ENCODE measurements at regions not wholly inside any gene's neighbourhood (a gene's known extent, or its start where the extent isn't known, plus 50 kb on each side); places are given as distances from the start of the nearest gene placed in this dataset.

DNA sequence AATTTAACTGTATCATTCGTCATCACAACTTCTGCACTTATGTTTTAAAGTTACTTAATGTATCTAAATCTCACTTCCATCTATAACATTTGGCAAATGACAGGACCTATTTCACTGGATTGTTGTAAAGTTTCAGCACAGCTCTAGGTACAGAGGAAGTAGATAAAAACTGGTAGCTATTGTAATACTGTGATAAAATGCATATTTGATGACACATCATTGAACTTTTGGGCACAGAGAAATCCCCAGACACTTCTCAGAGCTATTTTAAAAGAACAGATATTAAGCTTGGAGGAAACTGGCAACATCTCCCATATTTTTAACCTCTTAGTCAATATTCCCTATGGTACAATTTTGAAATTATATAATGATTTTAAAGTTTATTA, 138.7 kb downstream of the RFPL4B start:
- POLR2A ChIA-PET: no interaction called here
- H3K4me3 ChIP-seq (ENCODE audit: low read depth, low read length): no peak overlapping the region
- TF ChIP-seq, protein P1, sequence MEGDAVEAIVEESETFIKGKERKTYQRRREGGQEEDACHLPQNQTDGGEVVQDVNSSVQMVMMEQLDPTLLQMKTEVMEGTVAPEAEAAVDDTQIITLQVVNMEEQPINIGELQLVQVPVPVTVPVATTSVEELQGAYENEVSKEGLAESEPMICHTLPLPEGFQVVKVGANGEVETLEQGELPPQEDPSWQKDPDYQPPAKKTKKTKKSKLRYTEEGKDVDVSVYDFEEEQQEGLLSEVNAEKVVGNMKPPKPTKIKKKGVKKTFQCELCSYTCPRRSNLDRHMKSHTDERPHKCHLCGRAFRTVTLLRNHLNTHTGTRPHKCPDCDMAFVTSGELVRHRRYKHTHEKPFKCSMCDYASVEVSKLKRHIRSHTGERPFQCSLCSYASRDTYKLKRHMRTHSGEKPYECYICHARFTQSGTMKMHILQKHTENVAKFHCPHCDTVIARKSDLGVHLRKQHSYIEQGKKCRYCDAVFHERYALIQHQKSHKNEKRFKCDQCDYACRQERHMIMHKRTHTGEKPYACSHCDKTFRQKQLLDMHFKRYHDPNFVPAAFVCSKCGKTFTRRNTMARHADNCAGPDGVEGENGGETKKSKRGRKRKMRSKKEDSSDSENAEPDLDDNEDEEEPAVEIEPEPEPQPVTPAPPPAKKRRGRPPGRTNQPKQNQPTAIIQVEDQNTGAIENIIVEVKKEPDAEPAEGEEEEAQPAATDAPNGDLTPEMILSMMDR (IDR thresholded peaks at IDR 0.05; ENCODE audit: insufficient read depth, low read length, missing control alignments): no peak
- DNase-seq (ENCODE audit: low read depth, low spot score): no peak
- CTCF ChIA-PET: interaction anchor here (1.0 to 1.2 kb wide), 3 partner anchors 8 to 18 kb away, joined by 3 to 4 read pairs (median 4); no protein-coding TSS in a partner anchor

DNA sequence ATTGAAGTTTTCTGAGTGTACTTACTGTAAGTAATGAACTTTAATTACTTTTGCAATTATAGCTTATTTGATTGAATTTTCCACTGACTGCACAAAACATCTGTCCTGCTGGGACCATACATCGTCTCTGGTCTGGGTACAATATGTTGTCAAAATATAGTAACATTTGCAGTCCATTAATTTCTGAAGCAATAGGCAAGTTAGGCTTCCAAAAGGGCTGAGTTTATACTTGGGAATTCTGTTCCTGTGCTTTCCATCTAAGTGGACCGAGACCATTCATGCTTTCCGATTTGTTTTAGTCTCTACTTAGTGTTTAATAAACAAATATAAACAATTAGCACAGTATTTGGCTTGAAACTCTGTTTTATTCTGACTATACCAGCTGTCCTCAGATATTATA, 139.3 kb downstream of the RFPL4B start:
- DNase-seq (ENCODE audit: low read depth, low spot score): no peak
- H3K4me3 ChIP-seq (ENCODE audit: low read depth, low read length): no peak overlapping the region
- TF ChIP-seq, protein P1 (IDR thresholded peaks at IDR 0.05; ENCODE audit: insufficient read depth, low read length, missing control alignments): no peak
- CTCF ChIA-PET: interaction anchor here (1.0 to 1.2 kb wide), 3 partner anchors 9 to 17 kb away, joined by 3 to 4 read pairs (median 4); no protein-coding TSS in a partner anchor
- POLR2A ChIA-PET: no interaction called here

DNA sequence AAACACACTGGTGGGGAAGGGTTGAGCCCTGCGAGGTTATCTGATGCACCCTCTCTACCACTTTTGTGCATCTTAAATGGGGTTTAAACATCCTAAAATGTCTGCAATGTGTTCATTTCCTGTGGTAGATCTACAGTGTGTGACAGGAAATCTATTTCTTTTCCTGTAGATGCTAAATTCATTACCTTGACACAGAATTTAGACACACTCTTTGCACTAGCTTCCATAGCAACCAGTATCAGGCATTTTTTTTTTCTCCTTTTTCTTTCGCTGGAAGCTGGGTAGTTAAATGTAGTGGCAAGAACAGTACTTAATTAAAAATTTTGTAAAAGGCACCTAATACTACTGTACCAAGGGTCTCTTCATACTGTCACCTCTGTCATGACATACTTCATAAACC, 141.1 kb downstream of the RFPL4B start:
- TF ChIP-seq, protein P1 (IDR thresholded peaks at IDR 0.05; ENCODE audit: insufficient read depth, low read length, missing control alignments): no peak
- ChIA-PET POLR2A (no interaction called here), CTCF (no interaction called here)
- DNase-seq (ENCODE audit: low read depth, low spot score): no peak
- no peak overlapping the region for H3K4me3 ChIP-seq (ENCODE audit: low read depth, low read length)

DNA sequence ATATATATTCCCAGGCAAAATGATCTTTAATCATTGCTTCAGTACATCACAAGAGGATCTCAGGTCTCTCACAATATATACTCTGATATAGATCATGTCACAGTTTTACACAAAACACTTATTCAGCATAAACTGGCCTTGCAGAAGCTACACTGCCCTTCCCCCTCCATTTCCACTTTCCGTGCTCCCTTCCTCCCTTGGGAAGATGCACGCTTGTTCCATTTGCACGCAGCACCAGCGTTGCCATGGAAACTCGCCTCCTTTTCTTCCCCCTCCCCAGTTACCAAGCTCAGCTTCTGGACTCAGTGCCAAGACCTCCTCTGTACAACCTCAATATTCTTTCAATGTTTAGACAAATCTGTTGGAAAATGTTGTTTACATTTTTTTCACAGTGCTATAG, 154.6 kb downstream of the RFPL4B start:
- TF ChIP-seq, protein P1 (IDR thresholded peaks at IDR 0.05; ENCODE audit: insufficient read depth, low read length, missing control alignments): no peak
- ChIA-PET CTCF (interaction anchor here (1.0 kb wide), 1 partner anchor 16 kb away, joined by 4 read pairs; no protein-coding TSS in a partner anchor), POLR2A (no interaction called here)
- no peak overlapping the region for H3K4me3 ChIP-seq (ENCODE audit: low read depth, low read length)
- no peak for DNase-seq (ENCODE audit: low read depth, low spot score)

DNA sequence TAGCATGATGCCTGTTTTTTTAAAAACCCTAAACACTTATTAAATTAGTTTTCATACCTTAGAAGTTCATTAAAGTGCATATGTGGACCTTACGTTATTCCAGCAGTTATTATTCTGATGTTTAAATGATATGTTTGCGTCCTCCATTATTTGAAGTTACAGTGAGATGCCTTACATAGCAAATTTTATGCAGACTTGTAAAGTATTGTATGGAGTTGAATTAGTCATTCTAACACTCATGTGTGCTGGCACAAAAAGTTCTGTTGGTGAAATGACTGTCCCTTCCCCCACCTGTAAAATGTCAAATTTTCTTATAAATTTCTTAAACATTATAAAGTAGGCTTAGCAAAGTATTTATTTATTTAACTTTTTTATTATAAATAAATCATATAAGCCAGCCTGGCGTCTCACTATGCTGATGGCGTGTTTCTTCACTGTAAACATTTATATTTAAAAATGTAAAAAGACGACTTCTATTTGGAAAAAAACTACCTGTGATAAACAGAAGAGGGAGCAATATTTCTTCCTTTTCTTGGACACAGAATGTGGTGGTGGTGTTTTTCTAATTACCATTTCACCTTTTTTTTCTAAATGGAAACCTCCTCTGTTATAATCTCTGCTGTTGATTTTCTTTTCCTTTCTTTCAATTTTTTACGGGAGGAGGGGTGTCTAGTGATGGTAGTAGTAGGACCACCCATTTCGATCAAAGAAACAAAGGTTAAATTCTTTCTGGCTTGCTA, 155.4 kb downstream of the RFPL4B start:
- H3K4me3 ChIP-seq (ENCODE audit: low read depth, low read length): no peak overlapping the region
- TF ChIP-seq, protein P1 (IDR thresholded peaks at IDR 0.05; ENCODE audit: insufficient read depth, low read length, missing control alignments): peak; percentile 21
- no peak for DNase-seq (ENCODE audit: low read depth, low spot score)
- POLR2A ChIA-PET: no interaction called here
- CTCF ChIA-PET: interaction anchor here (0.9 to 1.1 kb wide), 6 partner anchors 7 to 277 kb away, joined by 3 to 4 read pairs (median 4); no protein-coding TSS in a partner anchor

DNA sequence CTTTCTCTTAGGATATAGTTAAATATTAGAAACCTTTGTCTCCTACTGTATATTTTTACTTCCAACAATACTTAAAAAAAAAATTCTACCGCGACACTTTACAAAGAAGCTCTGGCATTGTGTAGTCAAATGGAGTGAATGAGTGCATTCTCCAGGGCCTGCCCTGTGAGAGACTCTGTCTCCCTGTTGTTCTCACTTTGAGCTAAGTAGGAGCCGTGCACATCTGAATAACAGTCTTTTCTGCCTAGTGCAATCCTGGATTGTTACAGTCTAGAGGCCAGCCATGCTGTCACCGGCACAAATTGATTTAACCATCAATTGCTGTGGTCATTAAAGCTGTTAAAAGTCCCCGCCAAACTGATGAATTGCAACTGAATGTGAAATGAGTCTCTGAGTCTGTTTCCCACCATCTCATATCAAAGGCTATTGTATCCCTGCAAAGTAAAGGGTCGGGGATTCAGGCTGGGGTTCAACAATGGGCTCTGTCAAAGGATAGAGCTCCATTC, 156.0 kb downstream of the RFPL4B start:
- TF ChIP-seq, protein P1 (IDR thresholded peaks at IDR 0.05; ENCODE audit: insufficient read depth, low read length, missing control alignments): no peak
- no peak overlapping the region for H3K4me3 ChIP-seq (ENCODE audit: low read depth, low read length)
- no peak for DNase-seq (ENCODE audit: low read depth, low spot score)
- ChIA-PET CTCF (interaction anchor here (0.8 to 1.1 kb wide), 7 partner anchors 8 to 276 kb away, joined by 3 to 4 read pairs (median 4); no protein-coding TSS in a partner anchor), POLR2A (no interaction called here)
